ENCODE measurements at regions not wholly inside any gene's neighbourhood (a gene's known extent, or its start where the extent isn't known, plus 50 kb on each side); places are given as distances from the start of the nearest gene placed in this dataset.

- no peak for DNase-seq
Measured at GRCh38 chr11:134794192-134794591, 382.1 kb upstream of the B3GAT1 start.

- DNase-seq, result no peak
Measured at GRCh38 chr11:134792677-134793076, 380.6 kb upstream of the B3GAT1 start.

- no peak for DNase-seq
Measured at GRCh38 chr11:134792044-134792443, 380.0 kb upstream of the B3GAT1 start.

GRCh38 chr11:134791102-134791501 is 379.1 kb upstream of the B3GAT1 start:
- no peak for DNase-seq

GRCh38 chr11:134789104-134789503 is 377.1 kb upstream of the B3GAT1 start:
- DNase-seq, result no peak

GRCh38 chr11:134786636-134787035 is 374.6 kb upstream of the B3GAT1 start:
- DNase-seq, result no peak

GRCh38 chr11:134785660-134786284 is 373.7 kb upstream of the B3GAT1 start:
- DNase-seq, result no peak

- no peak for DNase-seq
Measured at GRCh38 chr11:134785059-134785458, 373.0 kb upstream of the B3GAT1 start.

GRCh38 chr11:134784568-134784967 is 372.5 kb upstream of the B3GAT1 start:
- DNase-seq, result no peak

- no peak for DNase-seq
Measured at GRCh38 chr11:134784046-134784445, 372.0 kb upstream of the B3GAT1 start.

GRCh38 chr11:134783234-134783633 is 371.2 kb upstream of the B3GAT1 start:
- DNase-seq, result no peak

- DNase-seq, result no peak
Measured at GRCh38 chr11:134781380-134781866, 369.4 kb upstream of the B3GAT1 start.

GRCh38 chr11:134780486-134781147 is 368.6 kb upstream of the B3GAT1 start:
- DNase-seq, result no peak

GRCh38 chr11:134779179-134779578 is 367.1 kb upstream of the B3GAT1 start:
- DNase-seq, result no peak

GRCh38 chr11:134768463-134768862 is 356.4 kb upstream of the B3GAT1 start:
- DNase-seq, result no peak

GRCh38 chr11:134765565-134765964 is 353.5 kb upstream of the B3GAT1 start:
- no peak for DNase-seq

GRCh38 chr11:134764966-134765365 is 352.9 kb upstream of the B3GAT1 start:
- no peak for DNase-seq

GRCh38 chr11:134764367-134764766 is 352.3 kb upstream of the B3GAT1 start:
- no peak for DNase-seq

GRCh38 chr11:134763030-134763388 is 351.0 kb upstream of the B3GAT1 start:
- no peak for DNase-seq

- no peak for DNase-seq
Measured at GRCh38 chr11:134762248-134763029, 350.4 kb upstream of the B3GAT1 start.

- no peak for DNase-seq
Measured at GRCh38 chr11:134761926-134762247, 349.8 kb upstream of the B3GAT1 start.

GRCh38 chr11:134761386-134761785 is 349.3 kb upstream of the B3GAT1 start:
- no peak for DNase-seq

GRCh38 chr11:134760957-134761356 is 348.9 kb upstream of the B3GAT1 start:
- no peak for DNase-seq

- DNase-seq, result no peak
Measured at GRCh38 chr11:134760299-134760698, 348.3 kb upstream of the B3GAT1 start.

Measured in inflammatory macrophage treated with lipopolysaccharide for 4 hours (primary cell).